GM12873 (cell line): ENCODE measurements at regions not wholly inside any gene's neighbourhood (a gene's known extent, or its start where the extent isn't known, plus 50 kb on each side); places are given as distances from the start of the nearest gene placed in this dataset.

Source experiments
- TF ChIP-seq, protein P1 (sequence below): IDR thresholded peaks from 2 replicates; pipeline ENCODE4 v1.5.1; 2012; ENCODE audit warnings: low read depth, mild to moderate bottlenecking, moderate library complexity, low read length, control low read depth; ENCODE audit not compliant: insufficient read depth; ENCODE audit errors: missing control alignments

DNA sequence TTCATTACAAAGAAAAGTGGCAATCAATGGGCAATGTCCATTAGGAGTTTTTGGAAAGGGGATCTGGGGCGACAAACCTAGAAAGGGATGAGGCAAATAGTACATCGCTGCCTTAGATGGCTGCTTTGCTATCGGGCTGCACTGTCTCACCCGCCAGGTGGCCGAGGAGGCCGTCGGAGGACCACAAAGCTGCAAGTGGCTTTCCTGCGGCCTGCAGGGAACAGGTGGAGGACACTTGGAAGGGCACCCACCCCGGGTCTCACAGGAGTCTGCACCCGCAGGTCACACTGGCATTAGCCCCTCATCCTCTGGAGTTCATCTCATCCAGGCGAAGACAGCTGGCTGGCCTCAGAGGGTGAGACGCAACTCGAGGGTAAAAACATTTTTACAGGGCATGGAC is 1392.5 kb downstream of the AACS start:
- TF ChIP-seq, protein P1, sequence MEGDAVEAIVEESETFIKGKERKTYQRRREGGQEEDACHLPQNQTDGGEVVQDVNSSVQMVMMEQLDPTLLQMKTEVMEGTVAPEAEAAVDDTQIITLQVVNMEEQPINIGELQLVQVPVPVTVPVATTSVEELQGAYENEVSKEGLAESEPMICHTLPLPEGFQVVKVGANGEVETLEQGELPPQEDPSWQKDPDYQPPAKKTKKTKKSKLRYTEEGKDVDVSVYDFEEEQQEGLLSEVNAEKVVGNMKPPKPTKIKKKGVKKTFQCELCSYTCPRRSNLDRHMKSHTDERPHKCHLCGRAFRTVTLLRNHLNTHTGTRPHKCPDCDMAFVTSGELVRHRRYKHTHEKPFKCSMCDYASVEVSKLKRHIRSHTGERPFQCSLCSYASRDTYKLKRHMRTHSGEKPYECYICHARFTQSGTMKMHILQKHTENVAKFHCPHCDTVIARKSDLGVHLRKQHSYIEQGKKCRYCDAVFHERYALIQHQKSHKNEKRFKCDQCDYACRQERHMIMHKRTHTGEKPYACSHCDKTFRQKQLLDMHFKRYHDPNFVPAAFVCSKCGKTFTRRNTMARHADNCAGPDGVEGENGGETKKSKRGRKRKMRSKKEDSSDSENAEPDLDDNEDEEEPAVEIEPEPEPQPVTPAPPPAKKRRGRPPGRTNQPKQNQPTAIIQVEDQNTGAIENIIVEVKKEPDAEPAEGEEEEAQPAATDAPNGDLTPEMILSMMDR: no peak

GRCh38 chr12:126464153-126464552 is 1398.9 kb downstream of the AACS start:
- TF ChIP-seq, protein P1: no peak

DNA sequence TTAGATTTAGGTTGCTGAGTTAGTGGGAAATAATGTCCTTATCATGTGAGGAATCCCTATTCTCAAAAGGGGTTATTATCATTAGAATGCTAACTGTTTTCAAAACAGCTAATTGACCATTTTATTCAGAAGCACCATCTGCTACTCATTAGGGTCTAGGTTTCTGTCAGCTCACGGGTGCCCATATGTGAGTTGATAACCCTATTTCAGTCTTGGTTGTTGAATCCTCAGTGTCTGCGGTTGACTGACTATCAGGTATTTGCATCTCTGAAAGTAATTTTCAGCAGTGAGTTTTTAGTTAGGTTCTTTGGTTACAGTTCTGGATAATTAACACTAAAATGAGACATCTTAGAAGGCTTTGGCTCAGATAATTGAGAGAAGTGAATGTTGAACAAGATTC is 1404.0 kb downstream of the AACS start:
- TF ChIP-seq, protein P1: no peak

- TF ChIP-seq, protein P1: no peak
Observed at GRCh38 chr12:126474703-126475102, 1409.5 kb downstream of the AACS start.

DNA sequence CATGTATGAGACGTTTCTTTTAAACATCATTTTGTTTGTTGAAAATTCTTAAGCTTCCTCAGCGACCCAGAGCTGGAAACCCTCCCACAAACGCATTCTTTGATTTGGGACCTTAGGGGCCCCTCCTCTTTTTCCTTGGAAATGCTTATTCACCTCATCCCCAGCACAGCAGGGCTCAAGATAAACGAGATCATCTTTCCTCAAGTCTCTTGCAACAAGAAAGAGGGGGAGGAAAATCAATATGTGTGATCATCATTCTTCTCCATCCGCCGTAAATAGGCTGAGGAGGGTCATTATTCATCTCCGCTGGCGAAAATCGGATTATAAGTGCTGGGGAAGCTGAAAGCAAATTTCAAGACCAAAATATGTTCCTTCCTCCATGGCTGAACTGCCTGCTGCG is 1415.2 kb downstream of the AACS start:
- TF ChIP-seq, protein P1: no peak

- TF ChIP-seq, protein P1: no peak
Observed at GRCh38 chr12:126481688-126482087, 1416.5 kb downstream of the AACS start.

DNA sequence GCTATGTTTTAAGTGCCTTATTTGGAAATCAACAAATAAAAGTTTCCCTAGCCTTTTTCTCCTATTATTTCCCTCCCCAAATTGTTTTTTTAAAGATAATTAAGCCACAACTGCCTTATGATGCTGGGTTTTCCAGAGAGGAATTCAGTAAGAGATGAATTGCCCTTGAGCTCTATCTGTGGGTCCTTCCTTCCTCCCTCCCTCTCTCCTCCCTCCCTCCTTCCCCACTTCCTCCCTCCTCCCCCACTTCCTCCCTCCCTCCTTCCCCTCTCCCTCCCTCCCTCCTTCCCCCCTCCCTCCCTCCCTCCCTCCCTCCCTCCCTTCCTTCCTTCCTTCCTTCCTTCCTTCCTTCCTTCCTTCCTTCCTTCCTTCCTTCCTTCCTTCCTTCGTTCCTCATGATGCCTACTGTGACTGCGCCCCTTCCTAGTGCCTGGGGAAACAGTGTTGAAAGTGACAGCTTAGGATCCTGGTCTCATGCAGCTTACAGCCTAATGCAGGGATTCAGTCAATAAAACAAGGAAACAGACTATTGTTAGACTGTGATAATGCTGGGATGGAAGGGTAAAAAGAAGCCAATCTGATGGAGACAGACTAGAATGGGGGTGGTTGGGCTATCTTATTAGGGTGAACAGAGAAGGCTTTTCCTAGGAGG is 1417.1 kb downstream of the AACS start:
- TF ChIP-seq, protein P1: no peak
